ENCODE measurements at regions not wholly inside any gene's neighbourhood (a gene's known extent, or its start where the extent isn't known, plus 50 kb on each side); places are given as distances from the start of the nearest gene placed in this dataset.
"Not testable (repeated sequence)": the region's sequence is repeated elsewhere in the genome, so short reads cannot be mapped to it uniquely, and the experiment has no call there.

DNA sequence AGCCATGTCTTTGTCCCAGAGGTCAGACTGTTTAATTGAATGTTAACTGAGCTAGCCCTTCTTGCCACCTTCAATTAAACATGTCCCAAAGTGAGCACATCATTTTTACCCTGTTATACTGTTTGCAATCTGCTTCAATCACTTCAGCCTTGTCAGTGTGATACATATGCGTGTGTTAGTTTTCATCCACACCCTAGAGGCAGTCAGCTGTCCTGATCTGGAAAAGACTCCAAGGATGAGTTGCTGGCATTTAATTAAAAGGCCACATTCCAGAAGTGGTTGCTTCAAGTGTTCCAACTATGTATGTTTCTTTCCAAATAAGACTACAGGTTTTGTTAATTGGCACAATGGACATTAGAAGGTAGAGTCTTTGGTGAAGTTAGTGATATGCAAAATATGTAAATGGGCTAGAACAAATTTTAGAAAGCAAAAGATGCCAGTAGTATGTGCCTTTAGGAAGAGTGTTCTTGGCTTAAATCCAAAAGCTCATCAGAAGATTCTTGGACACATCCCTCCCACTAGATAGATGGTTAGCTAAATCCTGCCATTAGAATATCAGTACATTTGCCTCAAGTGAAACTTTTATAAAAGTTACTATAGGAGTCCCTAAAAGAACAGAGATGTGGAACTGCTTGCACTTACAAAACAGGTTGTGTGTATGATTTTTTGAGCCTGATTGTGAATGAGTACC lies 79.5 kb upstream of the SLIT2 start:
- Histone ChIP-seq H3K27me3 (ENCODE audit: control insufficient read depth, insufficient read depth, low read length) (no peaks in the 10 kb centered on the region), H3K36me3 (ENCODE audit: control insufficient read depth, insufficient read depth, low read length) (no peaks in the 10 kb centered on the region)
- no peak for DNase-seq (ENCODE audit: low read depth)

DNA sequence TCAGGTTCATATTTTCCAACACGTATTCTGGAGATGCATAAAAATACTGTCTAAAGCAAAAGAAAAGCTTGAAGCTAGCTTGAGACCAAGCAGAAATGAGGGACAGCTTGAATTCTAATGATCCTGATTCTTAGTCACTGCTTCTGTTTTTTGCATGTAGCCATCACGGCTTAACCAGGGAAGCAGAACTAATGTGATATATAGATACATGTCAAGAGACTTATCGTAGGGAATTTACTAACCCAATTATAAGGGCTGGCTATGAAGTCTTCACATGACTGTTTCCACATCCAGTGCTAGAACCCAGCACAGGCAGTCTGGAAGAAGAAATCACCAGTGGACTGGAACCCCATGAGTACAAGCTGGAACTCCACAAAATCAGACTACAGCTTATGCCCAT lies 85.2 kb upstream of the SLIT2 start:
- Histone ChIP-seq H3K4me3 (ENCODE audit: low read depth, low read length) (no peak overlapping the region), H3K36me3 (ENCODE audit: control insufficient read depth, insufficient read depth, low read length) (no peaks in the 10 kb centered on the region), H3K27me3 (ENCODE audit: control insufficient read depth, insufficient read depth, low read length) (no peaks in the 10 kb centered on the region)
- TF ChIP-seq, protein P1, sequence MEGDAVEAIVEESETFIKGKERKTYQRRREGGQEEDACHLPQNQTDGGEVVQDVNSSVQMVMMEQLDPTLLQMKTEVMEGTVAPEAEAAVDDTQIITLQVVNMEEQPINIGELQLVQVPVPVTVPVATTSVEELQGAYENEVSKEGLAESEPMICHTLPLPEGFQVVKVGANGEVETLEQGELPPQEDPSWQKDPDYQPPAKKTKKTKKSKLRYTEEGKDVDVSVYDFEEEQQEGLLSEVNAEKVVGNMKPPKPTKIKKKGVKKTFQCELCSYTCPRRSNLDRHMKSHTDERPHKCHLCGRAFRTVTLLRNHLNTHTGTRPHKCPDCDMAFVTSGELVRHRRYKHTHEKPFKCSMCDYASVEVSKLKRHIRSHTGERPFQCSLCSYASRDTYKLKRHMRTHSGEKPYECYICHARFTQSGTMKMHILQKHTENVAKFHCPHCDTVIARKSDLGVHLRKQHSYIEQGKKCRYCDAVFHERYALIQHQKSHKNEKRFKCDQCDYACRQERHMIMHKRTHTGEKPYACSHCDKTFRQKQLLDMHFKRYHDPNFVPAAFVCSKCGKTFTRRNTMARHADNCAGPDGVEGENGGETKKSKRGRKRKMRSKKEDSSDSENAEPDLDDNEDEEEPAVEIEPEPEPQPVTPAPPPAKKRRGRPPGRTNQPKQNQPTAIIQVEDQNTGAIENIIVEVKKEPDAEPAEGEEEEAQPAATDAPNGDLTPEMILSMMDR (IDR thresholded peaks at IDR 0.05; ENCODE audit: insufficient read depth, low read length, poor library complexity, severe bottlenecking) = no peak
- no peak for DNase-seq (ENCODE audit: low read depth)

More for the DNA sequence above, 79.5 kb upstream of the SLIT2 start:
- TF ChIP-seq, protein P1 (IDR thresholded peaks at IDR 0.05; ENCODE audit: insufficient read depth, low read length, poor library complexity, severe bottlenecking) = no peak
- H3K4me3 ChIP-seq (ENCODE audit: low read depth, low read length) = no peak overlapping the region

DNA sequence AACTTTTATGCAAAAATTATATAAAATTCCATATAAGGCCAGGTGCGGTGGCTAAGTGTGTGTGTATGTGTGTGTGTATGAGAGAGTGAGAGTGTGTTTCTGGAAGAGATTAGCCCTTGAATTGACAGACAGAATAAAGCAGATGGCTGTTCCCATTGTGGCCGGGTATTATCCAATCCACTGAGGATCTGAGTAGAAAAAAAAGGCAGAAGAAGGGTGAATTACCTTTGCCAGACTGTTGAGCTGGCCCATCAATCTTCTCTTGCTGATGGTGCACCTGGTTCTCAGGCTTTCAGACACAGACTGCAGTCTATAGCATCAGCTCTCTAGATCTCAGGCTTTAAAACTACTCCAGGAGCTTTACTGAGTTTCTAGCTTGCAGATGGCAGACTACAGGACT lies 92.2 kb upstream of the SLIT2 start:
- Histone ChIP-seq H3K27me3 (ENCODE audit: control insufficient read depth, insufficient read depth, low read length) (no peaks in the 10 kb centered on the region), H3K36me3 (ENCODE audit: control insufficient read depth, insufficient read depth, low read length) (no peaks in the 10 kb centered on the region), H3K4me3 (ENCODE audit: low read depth, low read length) (no peak overlapping the region)
- DNase-seq (ENCODE audit: low read depth) = no peak
- TF ChIP-seq, protein P1 (IDR thresholded peaks at IDR 0.05; ENCODE audit: insufficient read depth, low read length, poor library complexity, severe bottlenecking) = no peak

DNA sequence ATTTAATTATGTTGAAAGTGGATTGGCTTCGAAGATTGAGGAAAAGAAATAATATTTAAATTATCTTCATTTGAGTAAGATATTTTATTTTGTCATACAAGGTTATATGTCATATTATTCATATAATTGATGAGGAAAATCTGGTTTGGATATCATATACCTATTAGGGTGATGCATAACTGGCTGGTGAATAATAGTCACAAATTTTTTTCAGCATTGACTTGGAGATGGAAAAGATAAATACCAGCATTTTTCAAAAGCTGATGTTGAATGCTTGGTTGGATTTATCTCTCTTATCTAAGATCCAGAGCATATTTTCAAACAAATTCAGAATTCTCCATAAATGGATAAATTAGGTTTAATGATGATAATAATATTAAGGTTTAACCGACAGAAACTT lies 93.5 kb upstream of the SLIT2 start:
- TF ChIP-seq, protein P1 (IDR thresholded peaks at IDR 0.05; ENCODE audit: insufficient read depth, low read length, poor library complexity, severe bottlenecking) = no peak
- Histone ChIP-seq H3K36me3 (ENCODE audit: control insufficient read depth, insufficient read depth, low read length) (no peaks in the 10 kb centered on the region), H3K4me3 (ENCODE audit: low read depth, low read length) (no peak overlapping the region), H3K27me3 (ENCODE audit: control insufficient read depth, insufficient read depth, low read length) (no peaks in the 10 kb centered on the region)
- DNase-seq (ENCODE audit: low read depth) = no peak

DNA sequence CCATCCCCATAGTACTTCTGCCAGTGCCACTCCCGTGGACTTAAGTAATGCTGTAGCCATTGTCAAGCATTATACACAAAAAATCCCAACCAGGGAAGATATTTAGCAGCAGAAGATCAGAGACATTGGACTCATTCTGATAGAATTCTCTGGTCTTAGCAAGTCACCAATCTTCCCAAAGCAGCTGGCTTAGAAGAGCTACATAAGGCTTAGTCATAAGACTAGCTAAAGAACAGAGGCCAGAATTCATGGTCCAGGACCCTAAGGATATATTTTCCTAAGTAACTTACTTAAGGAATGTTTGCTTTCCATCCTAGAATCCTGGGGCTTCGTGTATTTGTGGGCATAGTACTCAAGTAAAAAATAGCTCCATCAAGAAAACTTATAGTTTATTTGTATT lies 100.3 kb upstream of the SLIT2 start:
- Histone ChIP-seq H3K4me3 (ENCODE audit: low read depth, low read length) (no peak overlapping the region), H3K27me3 (ENCODE audit: control insufficient read depth, insufficient read depth, low read length) (no peaks in the 10 kb centered on the region), H3K36me3 (ENCODE audit: control insufficient read depth, insufficient read depth, low read length) (no peaks in the 10 kb centered on the region)
- TF ChIP-seq, protein P1 (IDR thresholded peaks at IDR 0.05; ENCODE audit: insufficient read depth, low read length, poor library complexity, severe bottlenecking) = no peak
- no peak for DNase-seq (ENCODE audit: low read depth)

DNA sequence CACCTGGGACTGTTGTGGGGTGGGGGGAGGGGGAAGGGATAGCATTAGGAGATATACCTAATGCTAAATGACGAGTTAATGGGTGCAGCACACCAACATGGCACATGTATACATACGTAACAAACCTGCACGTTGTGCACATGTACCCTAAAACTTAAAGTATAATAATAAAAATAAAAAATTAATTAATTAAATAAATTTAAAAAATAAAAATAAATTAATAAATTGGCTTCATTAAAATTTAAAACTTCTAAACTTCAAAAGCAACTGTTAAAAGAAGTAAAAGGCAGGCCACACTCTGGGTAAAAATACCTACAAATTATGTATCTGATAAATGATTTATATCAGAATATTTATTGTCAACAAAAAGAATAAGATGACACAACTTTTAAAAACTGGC lies 102.6 kb upstream of the SLIT2 start:
- DNase-seq (ENCODE audit: low read depth); H3K36me3 ChIP-seq (ENCODE audit: control insufficient read depth, insufficient read depth, low read length); H3K27me3 ChIP-seq (ENCODE audit: control insufficient read depth, insufficient read depth, low read length): not testable (repeated sequence)

More for the DNA sequence above, 102.6 kb upstream of the SLIT2 start:
- H3K4me3 ChIP-seq (ENCODE audit: low read depth, low read length) = not testable (repeated sequence)
